K562 (cell line): ENCODE measurements at regions not wholly inside any gene's neighbourhood (a gene's known extent, or its start where the extent isn't known, plus 50 kb on each side); places are given as distances from the start of the nearest gene placed in this dataset.

ENCODE experiments used
- BHLHE40 ChIP-seq: IDR thresholded peaks from 2 replicates; pipeline ENCODE4 v1.6.1; 2011; ENCODE audit warnings: low read length, improper control_type of control experiment
- DDX20 ChIP-seq: fragments of 450-650 bp; IDR thresholded peaks from 2 replicates; pipeline ENCODE4 v1.6.1; 2016; ENCODE audit warnings: missing genetic modification characterization, low read depth, mild to moderate bottlenecking, missing compliant biosample characterization, moderate library complexity
- EGR1 ChIP-seq: fragments of 450-650 bp; conservative IDR thresholded peaks from 2 replicates; pipeline ENCODE4 v1.6.1; 2017; ENCODE audit warnings: mild to moderate bottlenecking
- ETS1 ChIP-seq: conservative IDR thresholded peaks from 2 replicates; pipeline ENCODE4 v1.6.1; 2011; ENCODE audit warnings: low read depth, mild to moderate bottlenecking, low read length; ENCODE audit not compliant: control insufficient read depth
- FOS ChIP-seq: IDR thresholded peaks from 3 replicates; pipeline ENCODE4 v1.6.1; 2011; ENCODE audit not compliant: insufficient read length; ENCODE audit errors: extremely low read depth
- KDM4B ChIP-seq, 2 experiments: fragments of 450-650 bp in 1 of 2; sonication (generic) in 1 of 2; IDR thresholded peaks; 2 replicates each; pipeline ENCODE4 v1.6.1; 2016 to 2017; ENCODE audit warnings: borderline replicate concordance in 2 of 2, antibody characterized with exemption in 1 of 2, low read depth in 1 of 2, mild to moderate bottlenecking in 1 of 2
- NCOA1 ChIP-seq: fragments of 450-650 bp; IDR thresholded peaks from 2 replicates; pipeline ENCODE4 v1.6.1; 2016; ENCODE audit warnings: low read depth
- NCOA2 ChIP-seq, 2 experiments: fragments of 450-650 bp; IDR thresholded peaks; 2 replicates each; pipeline ENCODE4 v1.6.1; 2018; ENCODE audit warnings: mild to moderate bottlenecking in 2 of 2, moderate library complexity in 1 of 2; ENCODE audit not compliant: partially characterized antibody in 2 of 2
- RERE ChIP-seq: sonication (generic); formaldehyde crosslinking; IDR thresholded peaks from 2 replicates; pipeline ENCODE4 v1.8.0; 2023; ENCODE audit warnings: missing genetic modification reagents, mild to moderate bottlenecking, borderline replicate concordance
- TFE3 ChIP-seq: fragments of 450-650 bp; formaldehyde crosslinking; IDR thresholded peaks from 2 replicates; pipeline ENCODE4 v1.4.0; 2020; ENCODE audit warnings: mild to moderate bottlenecking, mixed read lengths
- THAP7 ChIP-seq: fragments of 250-450 bp; sonication (Bioruptor Pico); IDR thresholded peaks from 2 replicates; pipeline ENCODE4 v1.5.0; 2021
- THRAP3 ChIP-seq: fragments of 450-650 bp; IDR thresholded peaks from 2 replicates; pipeline ENCODE4 v1.6.1; 2016; ENCODE audit warnings: mild to moderate bottlenecking, inconsistent platforms, borderline replicate concordance
- XRCC4 ChIP-seq: IDR thresholded peaks from one replicate; pipeline ENCODE4 v1.6.1; 2011; ENCODE audit not compliant: insufficient read depth, insufficient read length; ENCODE audit errors: extremely low read depth
- ZBTB9 ChIP-seq: fragments of 450-650 bp; formaldehyde crosslinking; IDR thresholded peaks from 2 replicates; pipeline ENCODE4 v1.4.0; 2020; ENCODE audit warnings: mild to moderate bottlenecking, moderate library complexity
- ZKSCAN8 ChIP-seq: fragments of 200-800 bp; sonication (Bioruptor generic); IDR thresholded peaks from 2 replicates; pipeline ENCODE4 v1.6.1; 2016; ENCODE audit warnings: missing genetic modification characterization, missing compliant biosample characterization
- ZNF23 ChIP-seq: fragments of 250-450 bp; sonication (Bioruptor Pico); IDR thresholded peaks from 2 replicates; pipeline ENCODE4 v1.4.0; 2020; ENCODE audit warnings: mild to moderate bottlenecking
- ZNF644 ChIP-seq: fragments of 200-800 bp; sonication (Bioruptor generic); IDR thresholded peaks from 2 replicates; pipeline ENCODE4 v1.6.1; 2016; ENCODE audit warnings: low read depth, missing genetic modification characterization, missing compliant biosample characterization

- TF ChIP-seq THAP7 (CRISPR knock-in tag), result no peak
- TF ChIP-seq ZNF23 (CRISPR knock-in tag), result no peak
- no peak for TF ChIP-seq XRCC4
- peak; percentile 94 for TF ChIP-seq ETS1
- peak; percentile 100 for TF ChIP-seq BHLHE40
- TF ChIP-seq NCOA1, result peak; percentile 98
- peak; percentile 96 for TF ChIP-seq ZBTB9
- TF ChIP-seq THRAP3, result no peak
- peak; percentile 98 for TF ChIP-seq ZNF644 (tag)
- peak; percentile 98 for TF ChIP-seq EGR1
- TF ChIP-seq NCOA2 (IDR thresholded peaks at IDR 0.05; ENCODE audit: partially characterized antibody in 2 of 2), result peak in 1 of 2 experiments; percentile 95
- peak; percentile 99 for TF ChIP-seq RERE
- TF ChIP-seq ZKSCAN8 (CRISPR knock-in tag), result peak; percentile 91
- TF ChIP-seq DDX20 (tag), result 0 out of 2 replicates have a peak, but pooled peaks have one; percentile 15
- no peak; the same call in 1 of the 2 replicates for TF ChIP-seq TFE3 (CRISPR knock-in tag)
- TF ChIP-seq KDM4B (IDR thresholded peaks at IDR 0.05; ENCODE audit: borderline replicate concordance in 2 of 2, low read depth in 1 of 2), result peak in 1 of 2 experiments; percentile 81; a peak in 1 of 4 replicates
- TF ChIP-seq FOS, result no peak
These were observed 99.9 kb upstream of the PITX1 start (continued) for GRCh38 chr5:135133698-135134515.
